ENCODE measurements at regions not wholly inside any gene's neighbourhood (a gene's known extent, or its start where the extent isn't known, plus 50 kb on each side); places are given as distances from the start of the nearest gene placed in this dataset.

GRCh38 chr6:134698228-134698627 is 251.7 kb downstream of the ALDH8A1 start:
- WGBS, 2 experiments, result no CpG with 5 or more reads among the region's 1 CpG
- Histone ChIP-seq H3K27ac (ENCODE audit: insufficient read depth, low read depth, low read length, poor library complexity, severe bottlenecking) (no peak overlapping the region), H3K4me3 (ENCODE audit: insufficient read depth, low read depth, low read length) (no peak overlapping the region), H3K36me3 (ENCODE audit: control insufficient read depth, insufficient read depth, low read length) (no peaks in the 10 kb centered on the region), H3K4me1 (ENCODE audit: control insufficient read depth, insufficient read depth, low read length) (no peaks in the 10 kb centered on the region), H3K27me3 (ENCODE audit: control insufficient read depth, insufficient read depth, low read length, poor library complexity, severe bottlenecking) (no peaks in the 10 kb centered on the region), H3K9me3 (ENCODE audit: control insufficient read depth, low read length) (no peaks in the 10 kb centered on the region)

- WGBS, 2 experiments, result 90 to 96% methylated on average over 3 of the region's 3 CpGs
- H3K36me3 ChIP-seq (ENCODE audit: control insufficient read depth, insufficient read depth, low read length), result no peaks in the 10 kb centered on the region
- no peaks in the 10 kb centered on the region for H3K9me3 ChIP-seq (ENCODE audit: control insufficient read depth, low read length)
- H3K4me1 ChIP-seq (ENCODE audit: control insufficient read depth, insufficient read depth, low read length), result no peaks in the 10 kb centered on the region
- no peaks in the 10 kb centered on the region for H3K27me3 ChIP-seq (ENCODE audit: control insufficient read depth, insufficient read depth, low read length, poor library complexity, severe bottlenecking)
- H3K4me3 ChIP-seq (ENCODE audit: insufficient read depth, low read depth, low read length), result no peak overlapping the region
- H3K27ac ChIP-seq (ENCODE audit: insufficient read depth, low read depth, low read length, poor library complexity, severe bottlenecking), result no peak overlapping the region
These were observed 257.9 kb downstream of the ALDH8A1 start for GRCh38 chr6:134692008-134692407.

- Histone ChIP-seq H3K27ac (ENCODE audit: insufficient read depth, low read depth, low read length, poor library complexity, severe bottlenecking) (no peak overlapping the region), H3K4me1 (ENCODE audit: control insufficient read depth, insufficient read depth, low read length) (no peaks in the 10 kb centered on the region), H3K4me3 (ENCODE audit: insufficient read depth, low read depth, low read length) (no peak overlapping the region), H3K9me3 (ENCODE audit: control insufficient read depth, low read length) (no peaks in the 10 kb centered on the region), H3K36me3 (ENCODE audit: control insufficient read depth, insufficient read depth, low read length) (no peaks in the 10 kb centered on the region), H3K27me3 (ENCODE audit: control insufficient read depth, insufficient read depth, low read length, poor library complexity, severe bottlenecking) (no peaks in the 10 kb centered on the region)
- 83 to 85% methylated on average over 2 of the region's 2 CpGs for WGBS, 2 experiments
These were observed 258.7 kb downstream of the ALDH8A1 start for GRCh38 chr6:134691180-134691579.

GRCh38 chr6:134690048-134690447 is 259.9 kb downstream of the ALDH8A1 start:
- Histone ChIP-seq H3K4me1 (ENCODE audit: control insufficient read depth, insufficient read depth, low read length) (no peaks in the 10 kb centered on the region), H3K9me3 (ENCODE audit: control insufficient read depth, low read length) (no peaks in the 10 kb centered on the region), H3K27ac (ENCODE audit: insufficient read depth, low read depth, low read length, poor library complexity, severe bottlenecking) (no peak overlapping the region), H3K36me3 (ENCODE audit: control insufficient read depth, insufficient read depth, low read length) (no peaks in the 10 kb centered on the region), H3K27me3 (ENCODE audit: control insufficient read depth, insufficient read depth, low read length, poor library complexity, severe bottlenecking) (no peaks in the 10 kb centered on the region), H3K4me3 (ENCODE audit: insufficient read depth, low read depth, low read length) (no peak overlapping the region)
- 55 to 63% methylated on average over 3 of the region's 3 CpGs for WGBS, 2 experiments

- Histone ChIP-seq H3K4me1 (ENCODE audit: control insufficient read depth, insufficient read depth, low read length) (no peaks in the 10 kb centered on the region), H3K27me3 (ENCODE audit: control insufficient read depth, insufficient read depth, low read length, poor library complexity, severe bottlenecking) (no peaks in the 10 kb centered on the region), H3K4me3 (ENCODE audit: insufficient read depth, low read depth, low read length) (no peak overlapping the region), H3K27ac (ENCODE audit: insufficient read depth, low read depth, low read length, poor library complexity, severe bottlenecking) (no peak overlapping the region), H3K9me3 (ENCODE audit: control insufficient read depth, low read length) (no peaks in the 10 kb centered on the region), H3K36me3 (ENCODE audit: control insufficient read depth, insufficient read depth, low read length) (no peaks in the 10 kb centered on the region)
- WGBS, 2 experiments, result 92 to 95% methylated on average over 4 of the region's 4 CpGs
These were observed 260.3 kb downstream of the ALDH8A1 start for GRCh38 chr6:134689641-134690040.

GRCh38 chr6:134689177-134689576 is 260.7 kb downstream of the ALDH8A1 start:
- Histone ChIP-seq H3K4me1 (ENCODE audit: control insufficient read depth, insufficient read depth, low read length) (no peaks in the 10 kb centered on the region), H3K27ac (ENCODE audit: insufficient read depth, low read depth, low read length, poor library complexity, severe bottlenecking) (no peak overlapping the region), H3K9me3 (ENCODE audit: control insufficient read depth, low read length) (no peaks in the 10 kb centered on the region), H3K36me3 (ENCODE audit: control insufficient read depth, insufficient read depth, low read length) (no peaks in the 10 kb centered on the region), H3K4me3 (ENCODE audit: insufficient read depth, low read depth, low read length) (no peak overlapping the region), H3K27me3 (ENCODE audit: control insufficient read depth, insufficient read depth, low read length, poor library complexity, severe bottlenecking) (no peaks in the 10 kb centered on the region)
- WGBS, 2 experiments, result 87 to 88% methylated on average over 4 of the region's 4 CpGs

- no peaks in the 10 kb centered on the region for H3K27me3 ChIP-seq (ENCODE audit: control insufficient read depth, insufficient read depth, low read length, poor library complexity, severe bottlenecking)
- H3K9me3 ChIP-seq (ENCODE audit: control insufficient read depth, low read length), result no peaks in the 10 kb centered on the region
- H3K4me1 ChIP-seq (ENCODE audit: control insufficient read depth, insufficient read depth, low read length), result no peaks in the 10 kb centered on the region
- no peaks in the 10 kb centered on the region for H3K36me3 ChIP-seq (ENCODE audit: control insufficient read depth, insufficient read depth, low read length)
- H3K4me3 ChIP-seq (ENCODE audit: insufficient read depth, low read depth, low read length), result no peak overlapping the region
- no peak overlapping the region for H3K27ac ChIP-seq (ENCODE audit: insufficient read depth, low read depth, low read length, poor library complexity, severe bottlenecking)
- WGBS, 2 experiments, result 82 to 89% methylated on average over 5 to 6 of the region's 6 CpGs
These were observed 263.8 kb downstream of the ALDH8A1 start for GRCh38 chr6:134686071-134686470.

GRCh38 chr6:134684423-134684795 is 265.5 kb downstream of the ALDH8A1 start:
- 59 to 70% methylated on average over 2 of the region's 2 CpGs for WGBS, 2 experiments
- no peaks in the 10 kb centered on the region for H3K36me3 ChIP-seq (ENCODE audit: control insufficient read depth, insufficient read depth, low read length)
- no peaks in the 10 kb centered on the region for H3K4me1 ChIP-seq (ENCODE audit: control insufficient read depth, insufficient read depth, low read length)
- H3K27me3 ChIP-seq (ENCODE audit: control insufficient read depth, insufficient read depth, low read length, poor library complexity, severe bottlenecking), result no peaks in the 10 kb centered on the region
- H3K4me3 ChIP-seq (ENCODE audit: insufficient read depth, low read depth, low read length), result no peak overlapping the region
- no peak overlapping the region for H3K27ac ChIP-seq (ENCODE audit: insufficient read depth, low read depth, low read length, poor library complexity, severe bottlenecking)
- no peaks in the 10 kb centered on the region for H3K9me3 ChIP-seq (ENCODE audit: control insufficient read depth, low read length)

GRCh38 chr6:134683783-134684422 is 266.0 kb downstream of the ALDH8A1 start:
- H3K27me3 ChIP-seq (ENCODE audit: control insufficient read depth, insufficient read depth, low read length, poor library complexity, severe bottlenecking), result no peaks in the 10 kb centered on the region
- no peaks in the 10 kb centered on the region for H3K4me1 ChIP-seq (ENCODE audit: control insufficient read depth, insufficient read depth, low read length)
- H3K27ac ChIP-seq (ENCODE audit: insufficient read depth, low read depth, low read length, poor library complexity, severe bottlenecking), result no peak overlapping the region
- WGBS, 2 experiments, result 90 to 94% methylated on average over 1 to 2 of the region's 2 CpGs
- no peak overlapping the region for H3K4me3 ChIP-seq (ENCODE audit: insufficient read depth, low read depth, low read length)
- no peaks in the 10 kb centered on the region for H3K9me3 ChIP-seq (ENCODE audit: control insufficient read depth, low read length)
- H3K36me3 ChIP-seq (ENCODE audit: control insufficient read depth, insufficient read depth, low read length), result no peaks in the 10 kb centered on the region

- Histone ChIP-seq H3K9me3 (ENCODE audit: control insufficient read depth, low read length) (no peaks in the 10 kb centered on the region), H3K4me1 (ENCODE audit: control insufficient read depth, insufficient read depth, low read length) (no peaks in the 10 kb centered on the region), H3K36me3 (ENCODE audit: control insufficient read depth, insufficient read depth, low read length) (no peaks in the 10 kb centered on the region), H3K27me3 (ENCODE audit: control insufficient read depth, insufficient read depth, low read length, poor library complexity, severe bottlenecking) (no peaks in the 10 kb centered on the region), H3K4me3 (ENCODE audit: insufficient read depth, low read depth, low read length) (no peak overlapping the region), H3K27ac (ENCODE audit: insufficient read depth, low read depth, low read length, poor library complexity, severe bottlenecking) (no peak overlapping the region)
- no CpG with 5 or more reads among the region's 1 CpG for WGBS, 2 experiments
These were observed 269.5 kb downstream of the ALDH8A1 start for GRCh38 chr6:134680433-134680832.

- no peaks in the 10 kb centered on the region for H3K36me3 ChIP-seq (ENCODE audit: control insufficient read depth, insufficient read depth, low read length)
- H3K27me3 ChIP-seq (ENCODE audit: control insufficient read depth, insufficient read depth, low read length, poor library complexity, severe bottlenecking), result no peaks in the 10 kb centered on the region
- H3K4me3 ChIP-seq (ENCODE audit: insufficient read depth, low read depth, low read length), result no peak overlapping the region
- 88 to 94% methylated on average over 3 of the region's 3 CpGs for WGBS, 2 experiments
- H3K9me3 ChIP-seq (ENCODE audit: control insufficient read depth, low read length), result no peaks in the 10 kb centered on the region
- no peaks in the 10 kb centered on the region for H3K4me1 ChIP-seq (ENCODE audit: control insufficient read depth, insufficient read depth, low read length)
- H3K27ac ChIP-seq (ENCODE audit: insufficient read depth, low read depth, low read length, poor library complexity, severe bottlenecking), result no peak overlapping the region
These were observed 269.9 kb downstream of the ALDH8A1 start for GRCh38 chr6:134680021-134680420.

Data from ectodermal cell (in vitro differentiated cells).